Renal cortical epithelial cell (primary cell): ENCODE measurements at regions not wholly inside any gene's neighbourhood (a gene's known extent, or its start where the extent isn't known, plus 50 kb on each side); places are given as distances from the start of the nearest gene placed in this dataset.

ENCODE experiments used
- DNase-seq: peaks from one replicate; pipeline ENCODE4 v3.0.0-alpha.2; 2011; ENCODE audit warnings: low read depth

DNA sequence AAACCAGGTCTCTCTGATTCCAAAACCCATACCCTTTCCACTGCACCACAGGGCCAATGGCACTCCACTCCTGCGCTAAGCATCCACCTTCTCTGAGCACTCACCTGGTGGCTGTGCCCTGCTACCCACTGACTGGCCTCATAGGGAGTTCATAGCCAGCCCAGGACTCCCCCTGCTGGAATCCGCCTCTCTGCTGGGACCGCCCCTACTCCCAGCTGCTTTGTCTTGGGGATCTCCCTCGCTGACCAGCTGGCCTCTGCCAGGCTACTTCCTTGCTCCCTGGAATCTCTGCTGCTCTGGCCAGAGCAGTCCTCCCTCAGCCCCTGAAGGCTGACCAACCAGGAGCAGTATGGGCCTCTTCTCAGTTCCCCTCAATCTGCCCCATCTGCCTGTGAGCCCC, 129.7 kb downstream of the FAXC start:
- peak; percentile 5 for DNase-seq

- DNase-seq: no peak
Observed at GRCh38 chr6:99216959-99217358, 132.5 kb downstream of the FAXC start.

DNA sequence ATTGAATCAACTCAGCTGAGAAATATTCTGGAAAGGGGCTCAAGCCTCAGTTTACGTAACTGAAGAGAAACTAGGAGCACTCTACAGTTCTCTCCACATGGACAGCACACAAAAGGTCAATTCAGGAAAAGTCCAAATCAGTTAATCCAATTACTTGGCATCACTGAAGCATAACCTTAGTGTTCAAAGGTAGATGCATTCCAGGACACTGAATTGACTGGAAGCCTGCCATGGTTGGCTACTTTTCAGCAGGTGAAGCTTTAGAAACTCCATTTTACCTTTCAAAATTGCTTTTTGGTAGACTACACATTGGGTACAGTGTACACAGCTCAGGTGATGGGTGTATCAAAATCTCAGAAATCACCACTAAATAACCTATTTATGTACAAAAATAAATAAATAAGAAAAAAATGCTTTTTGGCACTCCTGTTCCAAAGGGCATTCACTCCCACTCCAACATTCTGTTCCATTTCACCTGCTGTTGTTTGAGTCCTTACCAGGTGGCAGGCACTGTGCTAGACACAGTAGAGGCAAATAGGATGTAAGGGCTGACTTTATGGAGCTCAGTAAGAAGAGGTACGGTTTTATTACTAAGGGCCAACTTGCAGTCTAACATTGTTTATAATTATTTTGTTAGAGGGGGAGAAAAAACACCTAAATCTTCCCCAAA, 153.4 kb downstream of the FAXC start:
- peak; percentile 29 for DNase-seq

DNA sequence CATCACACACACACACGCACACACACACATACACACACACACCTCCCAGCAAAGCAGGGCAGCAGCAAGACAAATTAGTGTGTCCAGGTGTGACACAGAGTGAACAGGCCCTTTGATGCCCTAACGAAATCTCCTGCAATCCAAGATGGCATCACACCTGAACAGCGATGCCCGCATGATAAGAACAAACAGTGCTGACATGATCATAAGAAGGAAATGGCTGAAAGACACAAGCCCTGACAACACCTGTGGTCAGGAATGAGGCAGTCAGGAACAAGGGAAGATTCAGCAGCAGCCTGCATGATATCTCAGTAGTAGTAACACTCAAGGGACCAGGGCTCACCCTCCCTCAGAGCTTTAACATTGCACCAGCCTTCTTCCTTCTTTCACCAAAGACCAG, 156.9 kb downstream of the FAXC start:
- DNase-seq: no peak

- DNase-seq: no peak
Observed at GRCh38 chr6:99189823-99190721, 159.4 kb downstream of the FAXC start.

GRCh38 chr6:99187429-99187828, 162.0 kb downstream of the FAXC start:
- peak; percentile 48 for DNase-seq

- DNase-seq: no peak
Observed at GRCh38 chr6:99186417-99186816, 163.1 kb downstream of the FAXC start.

DNA sequence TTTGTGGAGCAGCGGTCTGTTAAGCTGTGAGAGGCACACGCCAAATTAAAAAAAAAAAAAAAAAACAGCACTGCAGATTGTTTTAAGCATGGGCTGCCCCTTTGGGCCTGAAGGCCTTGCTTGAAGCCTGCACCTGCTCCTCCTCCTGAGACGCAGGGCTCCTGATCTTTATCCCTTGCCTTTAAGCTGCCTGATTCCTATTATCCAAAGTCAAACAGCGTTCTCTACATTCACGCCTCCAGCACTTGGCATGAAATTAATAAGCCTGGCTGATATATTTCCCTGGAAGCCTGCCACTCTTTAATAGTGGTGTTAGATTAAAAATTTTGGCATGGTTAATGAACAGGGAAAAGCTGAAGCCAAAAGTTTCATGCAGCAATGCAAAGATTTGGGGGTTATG, 163.9 kb downstream of the FAXC start:
- DNase-seq: no peak

GRCh38 chr6:99184696-99185095, 164.8 kb downstream of the FAXC start:
- DNase-seq: no peak

- DNase-seq: no peak
Observed at GRCh38 chr6:99183066-99183465, 166.4 kb downstream of the FAXC start.

DNA sequence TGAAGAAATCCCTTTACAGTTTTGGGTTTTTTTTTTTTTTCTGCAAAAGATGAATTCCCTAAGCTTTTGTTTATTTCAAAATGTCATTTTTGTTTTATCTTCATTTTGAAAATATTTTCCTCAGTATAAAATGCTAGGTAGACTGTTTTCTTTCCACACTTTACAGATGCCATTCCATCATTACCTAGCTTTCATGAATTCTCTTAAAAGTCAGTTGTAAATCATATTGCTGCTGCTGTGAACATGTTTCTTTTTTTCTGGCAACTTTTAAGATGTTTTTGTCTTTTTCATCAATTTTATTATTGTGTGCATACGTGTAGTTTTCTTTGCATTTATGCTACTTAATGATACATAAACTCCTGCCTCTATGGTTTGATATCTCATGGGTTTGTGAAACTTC, 168.3 kb downstream of the FAXC start:
- no peak for DNase-seq

DNA sequence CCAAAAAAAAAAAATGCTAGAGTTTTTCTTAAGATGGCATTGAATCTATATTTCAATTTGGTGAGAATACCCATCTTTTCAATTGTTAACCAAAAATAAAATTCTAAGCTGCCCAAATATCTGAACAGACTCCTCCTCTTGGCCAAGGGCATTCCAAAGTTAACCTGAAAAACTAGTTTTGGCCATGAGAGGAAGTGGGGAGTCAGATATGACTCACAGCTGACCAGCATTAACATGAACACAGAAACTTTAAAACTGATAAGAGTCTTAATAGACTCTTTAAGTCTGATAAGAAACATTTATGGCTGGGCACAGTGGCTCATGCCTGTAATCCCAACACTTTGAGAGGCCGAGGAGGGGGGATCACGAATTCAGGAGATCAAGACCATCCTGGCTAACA, 171.3 kb downstream of the FAXC start:
- DNase-seq: peak; percentile 18

DNA sequence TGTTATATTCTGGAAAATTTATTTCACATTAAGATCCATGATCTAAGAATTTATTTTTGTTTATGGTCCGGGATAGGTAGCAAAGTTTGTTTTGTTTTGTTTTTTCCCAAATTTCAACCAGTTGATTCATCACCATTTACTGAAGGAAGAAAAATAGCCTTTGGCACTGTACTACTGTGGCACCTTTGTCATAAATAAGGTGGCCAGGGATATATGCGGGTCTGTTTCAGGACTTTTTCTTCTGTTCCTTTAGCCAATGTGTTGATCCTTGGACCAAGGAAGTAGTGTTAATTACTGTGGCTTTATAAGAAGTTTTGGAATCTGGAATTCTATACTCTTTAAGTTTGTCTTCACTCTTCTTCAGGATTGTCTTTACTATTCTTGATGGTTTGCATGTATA, 171.7 kb downstream of the FAXC start:
- DNase-seq: no peak

DNA sequence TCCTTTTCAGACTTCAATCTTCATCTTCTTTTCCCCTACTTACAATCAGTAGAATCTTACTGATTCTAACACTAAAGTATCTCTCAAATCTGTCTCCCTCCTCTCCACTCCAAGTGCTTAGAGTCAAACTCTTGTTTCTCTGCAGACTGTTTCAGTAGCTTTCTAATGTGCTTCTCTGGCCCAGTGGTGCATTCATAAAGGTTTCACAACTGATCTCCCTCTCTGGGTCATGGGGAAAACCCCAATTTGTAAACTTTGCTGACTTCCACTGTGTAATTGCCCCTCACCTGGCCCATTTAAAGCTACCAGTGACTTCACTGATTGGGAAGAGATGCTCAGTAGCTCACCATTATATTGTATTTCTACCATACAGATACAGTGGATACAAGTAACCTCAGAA, 183.6 kb downstream of the FAXC start:
- no peak for DNase-seq

- no peak for DNase-seq
Observed at GRCh38 chr6:99152347-99152643, 197.2 kb downstream of the FAXC start.

GRCh38 chr6:99151634-99152346, 197.7 kb downstream of the FAXC start:
- DNase-seq: peak; percentile 19

DNA sequence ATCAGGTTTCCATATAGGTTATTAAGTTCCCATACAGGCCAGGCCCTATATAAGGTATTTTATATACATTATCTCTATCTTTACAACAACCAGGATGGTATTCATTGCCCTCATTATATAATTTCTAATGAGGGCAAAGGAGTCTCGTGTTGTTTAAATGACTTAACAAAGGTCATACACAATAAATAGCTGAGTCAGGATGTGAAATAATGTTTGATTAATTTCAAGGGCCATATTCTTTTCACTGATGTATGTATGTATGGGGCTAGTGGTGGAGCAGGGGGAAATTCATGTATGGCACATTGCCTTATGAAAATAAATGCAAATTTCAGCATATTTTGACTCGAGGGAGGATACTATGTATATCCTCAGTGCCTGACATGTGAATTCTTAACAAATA, 200.7 kb downstream of the FAXC start:
- DNase-seq: no peak

DNA sequence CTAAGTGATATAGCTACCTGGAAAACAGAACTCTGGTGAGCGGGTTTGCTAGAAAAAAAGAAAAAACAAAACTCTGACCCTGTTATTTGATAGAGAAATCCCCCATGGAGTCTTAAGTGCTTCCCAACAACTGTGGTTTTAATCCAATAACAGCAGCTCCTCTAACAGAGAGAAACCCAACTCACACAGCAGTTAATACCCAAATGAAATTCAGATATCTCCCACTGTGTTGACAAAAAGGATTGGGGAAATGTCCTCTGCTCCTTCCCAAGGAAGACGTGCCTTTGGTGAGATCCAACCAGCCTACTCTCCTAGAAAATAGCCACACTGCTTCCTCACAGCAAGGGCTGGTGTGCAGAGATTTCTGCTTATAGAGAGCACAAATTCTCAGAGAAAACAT, 200.4 kb upstream of the FBXL4 start:
- DNase-seq: no peak

- no peak for DNase-seq
Observed at GRCh38 chr6:99147206-99147605, 199.5 kb upstream of the FBXL4 start.

DNA sequence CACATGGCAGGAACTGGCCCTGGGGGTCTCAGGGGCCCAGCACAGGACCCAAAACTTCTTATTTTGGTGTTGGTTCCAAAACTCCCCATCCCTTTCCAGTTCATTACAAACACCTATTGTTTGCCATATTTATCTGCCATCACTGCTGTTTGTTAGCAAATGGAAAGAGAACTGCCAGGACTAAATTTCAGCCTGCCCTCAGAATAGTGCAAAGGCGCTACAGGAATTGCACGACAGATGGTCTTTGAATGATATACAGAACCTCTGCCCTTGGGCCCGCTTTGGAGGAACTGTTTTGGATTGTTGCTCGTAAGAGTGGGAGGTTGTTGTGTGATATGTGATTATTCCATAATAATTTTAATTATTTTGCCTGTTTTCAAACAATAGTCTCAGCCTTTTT, 199.0 kb upstream of the FBXL4 start:
- no peak for DNase-seq

DNA sequence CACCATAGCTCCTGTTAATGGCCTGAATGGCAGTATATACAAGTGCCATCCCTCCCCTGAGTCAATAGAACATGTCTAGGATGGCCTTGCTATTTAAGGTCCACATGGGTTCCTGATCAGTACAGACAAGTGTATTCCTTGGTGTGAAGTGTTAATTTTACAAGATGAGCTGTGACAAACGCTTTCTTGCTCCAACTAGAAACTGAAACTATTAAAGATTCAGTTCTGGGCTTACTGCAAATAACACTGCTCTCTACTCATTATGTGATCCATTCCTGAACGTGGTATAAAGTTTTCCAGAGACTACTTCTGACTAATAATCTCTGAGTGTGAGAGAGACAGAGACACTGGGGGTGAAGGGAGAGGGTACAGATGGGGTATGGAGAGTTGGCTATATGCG, 198.0 kb upstream of the FBXL4 start:
- no peak for DNase-seq

GRCh38 chr6:99143108-99143861, 195.5 kb upstream of the FBXL4 start:
- DNase-seq: no peak
